SU-DHL-6 (cell line): ENCODE measurements at regions not wholly inside any gene's neighbourhood (a gene's known extent, or its start where the extent isn't known, plus 50 kb on each side); places are given as distances from the start of the nearest gene placed in this dataset.

Experiments used
- H2AFZ ChIP-seq: fragments of 200-600 bp; sonication (generic); 2 replicates; pipeline ENCODE4 v1.6.1; 2014; ENCODE audit warnings: low read depth, mild to moderate bottlenecking, moderate library complexity, mixed read lengths, antibody characterized with exemption, low read length; ENCODE audit not compliant: severe bottlenecking
- H3F3A ChIP-seq: fragments of 200-600 bp; shearing (Covaris generic); 2 replicates; pipeline ENCODE4 v1.6.0; 2016; ENCODE audit warnings: antibody characterized with exemption, mild to moderate bottlenecking; ENCODE audit not compliant: insufficient read depth
- H3K27ac ChIP-seq: fragments of 200-600 bp; sonication (generic); 2 replicates; pipeline ENCODE4 v1.5.1; 2016; ENCODE audit warnings: low read depth, mild to moderate bottlenecking, low read length, moderate library complexity, mixed read lengths
- H3K27me3 ChIP-seq: fragments of 200-600 bp; sonication (generic), shearing (Covaris generic); 2 replicates; pipeline ENCODE4 v1.6.0; 2014; ENCODE audit warnings: mild to moderate bottlenecking, low read length
- H3K36me3 ChIP-seq: fragments of 200-600 bp; sonication (generic); 2 replicates; pipeline ENCODE4 v1.6.1; 2014; ENCODE audit warnings: mild to moderate bottlenecking, low read length, mixed read lengths
- H3K4me2 ChIP-seq: fragments of 300-600, 200-600 bp; shearing (Covaris generic), sonication (generic); 2 replicates; pipeline ENCODE4 v1.6.0; 2014; ENCODE audit warnings: low read length, low read depth, mild to moderate bottlenecking; ENCODE audit not compliant: poor library complexity, severe bottlenecking
- H3K4me3 ChIP-seq: fragments of 200-600 bp; sonication (generic); 2 replicates; pipeline ENCODE4 v1.5.1; 2014; ENCODE audit warnings: antibody characterized with exemption, low read length, mild to moderate bottlenecking, mixed read lengths; ENCODE audit not compliant: insufficient read depth, poor library complexity, severe bottlenecking
- H3K79me2 ChIP-seq: fragments of 200-600 bp; sonication (generic); 2 replicates; pipeline ENCODE4 v1.6.1; 2014; ENCODE audit warnings: mild to moderate bottlenecking, low read length, moderate library complexity; ENCODE audit not compliant: insufficient read depth
- H3K9ac ChIP-seq: fragments of 200-600 bp; sonication (generic); 2 replicates; pipeline ENCODE4 v1.7.0; 2014; ENCODE audit warnings: mild to moderate bottlenecking, low read length
- H3K9me2 ChIP-seq: fragments of 200-600 bp; sonication (generic); replicated peaks from 2 replicates; pipeline ENCODE4 v1.6.1; 2014; ENCODE audit warnings: low read length; ENCODE audit not compliant: insufficient read depth
- H3K9me3 ChIP-seq: fragments of 200-600 bp; sonication (generic); 2 replicates; pipeline ENCODE4 v1.6.1; 2014; ENCODE audit warnings: low read length, mixed read lengths; ENCODE audit not compliant: insufficient read depth
- H4K20me1 ChIP-seq: fragments of 200-600 bp; sonication (generic); 2 replicates; pipeline ENCODE4 v1.6.1; 2014; ENCODE audit warnings: low read depth, mild to moderate bottlenecking, antibody characterized with exemption, low read length, moderate library complexity, mixed read lengths
- EZH2phosphoT487 ChIP-seq: fragments of 200-600 bp; sonication (generic), shearing (Covaris generic); conservative IDR thresholded peaks from 2 replicates; pipeline ENCODE4 v1.6.1; 2018; ENCODE audit warnings: mild to moderate bottlenecking, antibody characterized with exemption, low read length, moderate library complexity, mixed read lengths
- TF ChIP-seq, protein P1 (sequence below): fragments of 200-600 bp; sonication (generic); IDR thresholded peaks from one replicate; pipeline ENCODE4 v1.5.1; 2017; ENCODE audit warnings: antibody characterized with exemption, mild to moderate bottlenecking, low read length, moderate library complexity; ENCODE audit not compliant: insufficient read depth, poor library complexity, severe bottlenecking

DNA sequence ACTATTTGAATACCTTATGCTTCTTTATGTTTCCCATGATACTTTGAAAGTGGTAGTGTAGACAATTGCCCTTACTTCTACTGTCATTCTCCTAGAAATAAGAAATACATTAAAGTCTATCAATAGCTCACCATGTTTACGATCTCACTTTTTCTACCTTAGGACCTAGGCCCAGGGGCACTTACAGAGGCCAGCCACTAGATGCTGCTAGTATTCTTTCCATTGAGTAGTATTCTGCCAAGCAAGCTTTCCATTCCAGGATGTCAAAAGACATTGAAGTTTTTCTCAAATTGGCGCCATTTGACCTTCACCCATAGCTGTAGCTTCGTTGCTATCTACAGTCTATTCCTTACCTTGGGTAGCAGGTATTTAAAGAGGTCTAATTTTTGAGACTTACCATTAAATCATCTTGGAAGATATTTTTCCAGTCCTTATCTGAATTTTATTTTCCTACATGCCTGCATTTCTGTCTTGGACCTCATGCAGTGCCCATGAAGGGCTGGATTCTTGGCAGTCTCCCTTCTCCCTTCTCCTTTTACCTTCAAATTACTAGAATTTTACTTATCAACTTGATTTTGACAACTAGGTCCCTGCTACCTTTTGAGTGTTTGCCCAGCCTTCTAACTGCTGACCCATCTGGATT, 246.0 kb upstream of the NUDT12 start:
- no peak overlapping the region for H3K4me2 ChIP-seq

DNA sequence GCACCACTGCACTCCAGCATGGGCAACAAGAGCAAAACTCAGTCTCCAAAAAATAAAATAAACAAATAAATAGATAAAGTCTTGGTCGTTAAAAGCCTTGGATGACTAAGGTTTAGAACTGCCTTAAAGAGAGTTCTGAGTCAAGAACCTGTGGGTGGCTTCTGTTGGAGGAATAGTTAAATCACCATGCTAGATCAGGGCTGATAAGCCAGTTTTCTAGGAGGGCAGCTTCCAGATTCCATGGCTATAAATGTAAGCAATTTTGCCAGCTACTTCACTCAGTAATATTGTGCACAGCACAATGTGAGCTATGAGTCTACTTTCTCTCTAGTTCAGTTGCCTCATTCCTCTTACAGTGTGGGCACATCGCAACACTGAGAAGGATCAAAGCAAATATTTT, 242.1 kb upstream of the NUDT12 start:
- Histone ChIP-seq H3K36me3 (no peaks in the 10 kb centered on the region), H3K79me2 (no peaks in the 10 kb centered on the region), H3K27me3 (no peaks in the 10 kb centered on the region), H3K9ac (no peak overlapping the region), H3K27ac (no peak overlapping the region), H3K9me2 (no peaks in the 10 kb centered on the region), H3K4me2 (no peak overlapping the region), H3F3A (no peaks in the 10 kb centered on the region), H3K9me3 (no peaks in the 10 kb centered on the region), H4K20me1 (no peaks in the 10 kb centered on the region), H2AFZ (no peak overlapping the region), H3K4me3 (no peak overlapping the region)
- no peak for TF ChIP-seq EZH2phosphoT487
- TF ChIP-seq, protein P1, sequence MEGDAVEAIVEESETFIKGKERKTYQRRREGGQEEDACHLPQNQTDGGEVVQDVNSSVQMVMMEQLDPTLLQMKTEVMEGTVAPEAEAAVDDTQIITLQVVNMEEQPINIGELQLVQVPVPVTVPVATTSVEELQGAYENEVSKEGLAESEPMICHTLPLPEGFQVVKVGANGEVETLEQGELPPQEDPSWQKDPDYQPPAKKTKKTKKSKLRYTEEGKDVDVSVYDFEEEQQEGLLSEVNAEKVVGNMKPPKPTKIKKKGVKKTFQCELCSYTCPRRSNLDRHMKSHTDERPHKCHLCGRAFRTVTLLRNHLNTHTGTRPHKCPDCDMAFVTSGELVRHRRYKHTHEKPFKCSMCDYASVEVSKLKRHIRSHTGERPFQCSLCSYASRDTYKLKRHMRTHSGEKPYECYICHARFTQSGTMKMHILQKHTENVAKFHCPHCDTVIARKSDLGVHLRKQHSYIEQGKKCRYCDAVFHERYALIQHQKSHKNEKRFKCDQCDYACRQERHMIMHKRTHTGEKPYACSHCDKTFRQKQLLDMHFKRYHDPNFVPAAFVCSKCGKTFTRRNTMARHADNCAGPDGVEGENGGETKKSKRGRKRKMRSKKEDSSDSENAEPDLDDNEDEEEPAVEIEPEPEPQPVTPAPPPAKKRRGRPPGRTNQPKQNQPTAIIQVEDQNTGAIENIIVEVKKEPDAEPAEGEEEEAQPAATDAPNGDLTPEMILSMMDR, result no peak

More for the DNA sequence above, 246.0 kb upstream of the NUDT12 start:
- H3F3A ChIP-seq, result no peaks in the 10 kb centered on the region
- H2AFZ ChIP-seq, result no peak overlapping the region
- H3K9ac ChIP-seq, result no peak overlapping the region
- no peaks in the 10 kb centered on the region for H3K9me2 ChIP-seq
- no peaks in the 10 kb centered on the region for H3K27me3 ChIP-seq
- H3K79me2 ChIP-seq, result no peaks in the 10 kb centered on the region
- H3K9me3 ChIP-seq, result no peaks in the 10 kb centered on the region
- H3K27ac ChIP-seq, result no peak overlapping the region
- TF ChIP-seq EZH2phosphoT487, result no peak
- TF ChIP-seq, protein P1, result peak; percentile 56
- no peak overlapping the region for H3K4me3 ChIP-seq
- no peaks in the 10 kb centered on the region for H3K36me3 ChIP-seq
- H4K20me1 ChIP-seq, result no peaks in the 10 kb centered on the region

DNA sequence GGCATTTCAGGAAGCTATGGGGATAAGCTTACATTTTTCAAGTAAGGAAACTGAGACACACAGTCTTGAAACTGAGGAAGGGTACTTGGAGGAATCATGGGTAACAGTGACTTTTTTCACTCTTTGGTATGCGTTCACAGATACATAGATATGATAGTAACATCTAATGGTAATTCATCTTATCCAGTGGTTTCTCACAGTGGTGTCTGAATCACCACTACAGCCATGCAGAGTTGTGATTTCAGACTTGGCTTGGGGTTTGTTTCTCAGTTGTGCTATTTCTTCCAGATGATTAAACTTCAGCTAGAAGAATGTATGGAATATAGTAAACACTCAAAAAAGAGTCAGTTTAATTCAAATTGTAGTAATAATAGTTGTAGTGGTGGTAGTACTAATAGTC, 239.1 kb upstream of the NUDT12 start:
- Histone ChIP-seq H3F3A (no peaks in the 10 kb centered on the region), H3K27me3 (no peaks in the 10 kb centered on the region), H3K4me3 (no peak overlapping the region), H3K4me2 (no peak overlapping the region), H4K20me1 (no peaks in the 10 kb centered on the region), H3K27ac (no peak overlapping the region), H3K79me2 (no peaks in the 10 kb centered on the region), H3K9me2 (no peaks in the 10 kb centered on the region), H3K9ac (no peak overlapping the region), H2AFZ (no peak overlapping the region), H3K36me3 (no peaks in the 10 kb centered on the region), H3K9me3 (no peaks in the 10 kb centered on the region)
- TF ChIP-seq EZH2phosphoT487, result no peak
- TF ChIP-seq, protein P1, result no peak
